Kidney epithelial cell (primary cell): ENCODE measurements at regions not wholly inside any gene's neighbourhood (a gene's known extent, or its start where the extent isn't known, plus 50 kb on each side); places are given as distances from the start of the nearest gene placed in this dataset.

ENCODE experiments used
- DNase-seq: peaks from one replicate; pipeline ENCODE4 v3.0.0-alpha.2; 2010; ENCODE audit warnings: low read depth
- H3K27me3 ChIP-seq: 2 replicates; pipeline ENCODE4 v1.6.0; 2011; ENCODE audit warnings: low read length; ENCODE audit not compliant: control insufficient read depth, insufficient read depth
- H3K36me3 ChIP-seq: 2 replicates; pipeline ENCODE4 v1.5.1; 2011; ENCODE audit warnings: low read length; ENCODE audit not compliant: control insufficient read depth, insufficient read depth
- H3K4me3 ChIP-seq: 2 replicates; pipeline ENCODE4 v1.5.1; 2011; ENCODE audit warnings: low read depth, mild to moderate bottlenecking, control low read depth, low read length
- TF ChIP-seq, protein P1 (sequence below): IDR thresholded peaks from 2 replicates; pipeline ENCODE4 v1.5.1; 2011; ENCODE audit warnings: mild to moderate bottlenecking, moderate library complexity, low read length, control low read depth, inconsistent platforms; ENCODE audit not compliant: insufficient read depth, poor library complexity, severe bottlenecking

DNA sequence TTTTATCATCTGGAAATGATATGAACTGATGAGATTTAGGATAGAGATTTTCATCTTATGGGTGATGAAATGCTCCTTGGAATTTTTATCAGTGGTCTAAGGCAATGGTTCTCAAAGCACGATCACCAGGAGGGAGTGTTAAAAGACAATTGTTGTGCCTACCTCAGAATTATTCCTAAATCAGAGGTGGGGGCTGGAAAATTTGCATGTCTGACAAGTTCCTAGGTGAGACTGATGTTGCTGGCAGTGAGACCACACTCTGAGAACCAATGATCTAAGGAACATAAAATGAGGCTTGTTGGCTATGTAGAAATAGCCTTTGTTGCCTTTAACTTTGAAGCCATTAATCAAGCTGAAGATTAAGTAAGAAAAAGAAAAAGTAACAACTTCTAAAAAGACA lies 416.6 kb upstream of the AZI2 start:
- TF ChIP-seq, protein P1, sequence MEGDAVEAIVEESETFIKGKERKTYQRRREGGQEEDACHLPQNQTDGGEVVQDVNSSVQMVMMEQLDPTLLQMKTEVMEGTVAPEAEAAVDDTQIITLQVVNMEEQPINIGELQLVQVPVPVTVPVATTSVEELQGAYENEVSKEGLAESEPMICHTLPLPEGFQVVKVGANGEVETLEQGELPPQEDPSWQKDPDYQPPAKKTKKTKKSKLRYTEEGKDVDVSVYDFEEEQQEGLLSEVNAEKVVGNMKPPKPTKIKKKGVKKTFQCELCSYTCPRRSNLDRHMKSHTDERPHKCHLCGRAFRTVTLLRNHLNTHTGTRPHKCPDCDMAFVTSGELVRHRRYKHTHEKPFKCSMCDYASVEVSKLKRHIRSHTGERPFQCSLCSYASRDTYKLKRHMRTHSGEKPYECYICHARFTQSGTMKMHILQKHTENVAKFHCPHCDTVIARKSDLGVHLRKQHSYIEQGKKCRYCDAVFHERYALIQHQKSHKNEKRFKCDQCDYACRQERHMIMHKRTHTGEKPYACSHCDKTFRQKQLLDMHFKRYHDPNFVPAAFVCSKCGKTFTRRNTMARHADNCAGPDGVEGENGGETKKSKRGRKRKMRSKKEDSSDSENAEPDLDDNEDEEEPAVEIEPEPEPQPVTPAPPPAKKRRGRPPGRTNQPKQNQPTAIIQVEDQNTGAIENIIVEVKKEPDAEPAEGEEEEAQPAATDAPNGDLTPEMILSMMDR = no peak
- no peak for DNase-seq
- no peaks in the 10 kb centered on the region for H3K36me3 ChIP-seq
- no peak overlapping the region for H3K4me3 ChIP-seq
- no peaks in the 10 kb centered on the region for H3K27me3 ChIP-seq

DNA sequence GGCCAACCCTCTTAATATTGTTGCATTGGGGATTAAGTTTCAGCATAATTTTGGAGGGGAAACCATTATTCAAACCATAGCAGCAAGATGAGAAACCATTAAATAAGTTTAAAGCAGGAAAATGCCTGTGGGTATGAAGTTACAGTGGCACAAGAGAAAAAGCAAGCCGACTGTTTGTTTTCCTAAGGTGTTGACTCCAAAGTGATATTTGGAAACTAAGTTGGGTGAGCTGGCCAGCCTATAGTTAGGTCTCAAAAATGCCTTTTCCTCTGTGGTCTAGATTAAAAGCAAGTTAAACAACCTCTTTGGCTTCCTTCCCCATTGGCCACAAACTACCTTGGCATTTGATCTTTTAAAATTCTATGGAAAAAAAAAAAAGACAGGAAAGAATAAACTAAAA lies 419.8 kb upstream of the AZI2 start:
- TF ChIP-seq, protein P1 = no peak
- no peaks in the 10 kb centered on the region for H3K27me3 ChIP-seq
- DNase-seq = no peak
- no peaks in the 10 kb centered on the region for H3K36me3 ChIP-seq
- no peak overlapping the region for H3K4me3 ChIP-seq

DNA sequence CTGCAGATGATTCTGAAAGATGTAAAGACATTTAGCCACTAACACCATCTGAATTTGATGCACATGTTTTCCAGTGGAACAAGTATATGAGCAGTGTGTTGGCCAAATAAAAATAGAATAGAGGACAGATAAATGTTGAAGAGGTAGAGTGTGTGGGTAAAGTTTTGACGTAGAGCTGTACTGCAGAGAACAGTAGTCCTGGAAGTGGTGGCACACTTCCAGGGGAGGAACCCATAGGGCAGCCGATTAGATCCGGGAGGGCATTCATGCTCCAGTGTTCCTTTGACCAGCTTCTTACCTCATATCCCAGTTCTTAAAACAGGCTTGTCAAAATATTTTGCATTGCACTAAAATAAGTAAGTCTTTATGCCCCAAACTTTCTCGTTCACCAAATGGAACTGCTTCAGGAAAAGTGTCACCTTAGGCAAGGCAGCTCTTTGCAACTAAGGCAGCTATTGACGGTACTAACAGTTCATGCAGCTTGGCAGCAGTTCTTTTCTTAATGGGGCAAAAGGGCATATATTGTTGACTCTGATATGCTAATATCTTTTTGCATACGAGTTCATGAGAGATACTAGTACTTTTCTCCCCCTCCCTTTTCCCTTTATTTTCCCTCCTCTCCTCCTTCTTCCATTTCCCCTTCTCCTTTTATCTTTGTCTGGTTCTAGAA lies 429.3 kb upstream of the AZI2 start:
- H3K27me3 ChIP-seq = no peaks in the 10 kb centered on the region
- H3K36me3 ChIP-seq = no peaks in the 10 kb centered on the region
- TF ChIP-seq, protein P1 = no peak
- H3K4me3 ChIP-seq = no peak overlapping the region
- no peak for DNase-seq

DNA sequence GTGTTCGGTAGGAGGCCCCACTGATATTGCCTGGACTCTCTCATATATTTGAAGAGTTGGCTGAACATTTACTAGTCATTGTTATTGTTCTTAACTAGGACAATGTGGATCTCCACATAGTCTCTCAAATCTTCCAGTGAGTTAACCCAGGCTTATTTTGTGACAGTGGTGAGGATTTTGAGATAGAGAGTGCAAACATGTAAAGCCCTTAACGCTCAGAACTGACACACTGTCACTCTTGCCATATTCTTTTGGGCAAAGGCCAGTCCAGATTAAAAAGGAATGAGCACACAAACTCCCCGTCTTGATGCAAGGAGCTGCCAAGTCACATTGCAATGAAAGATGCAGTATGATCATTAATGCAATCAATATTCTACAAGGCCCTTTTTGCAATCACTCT lies 431.9 kb upstream of the AZI2 start:
- no peaks in the 10 kb centered on the region for H3K36me3 ChIP-seq
- TF ChIP-seq, protein P1 = no peak
- H3K4me3 ChIP-seq = no peak overlapping the region
- DNase-seq = no peak
- H3K27me3 ChIP-seq = no peaks in the 10 kb centered on the region

DNA sequence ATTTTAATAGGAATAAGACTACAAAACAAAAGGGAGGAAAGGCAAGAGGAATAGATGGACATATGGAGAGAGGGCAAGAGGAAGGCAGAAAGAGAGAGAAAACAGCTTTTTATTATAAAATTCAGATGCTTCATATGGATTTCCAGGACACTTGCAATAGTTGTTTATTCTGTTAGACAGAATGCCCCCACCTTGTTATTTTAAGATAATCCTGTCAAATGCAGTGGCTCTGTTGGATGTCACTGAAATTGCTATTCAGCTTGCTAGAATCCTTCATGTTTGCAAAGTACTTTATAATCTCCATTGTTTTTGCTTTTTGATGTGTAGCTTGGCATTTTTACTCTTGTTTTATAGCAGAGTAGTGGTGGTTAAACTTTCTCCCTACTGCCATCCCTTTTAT lies 432.4 kb upstream of the AZI2 start:
- H3K36me3 ChIP-seq = no peaks in the 10 kb centered on the region
- no peak overlapping the region for H3K4me3 ChIP-seq
- H3K27me3 ChIP-seq = no peaks in the 10 kb centered on the region
- DNase-seq = no peak
- TF ChIP-seq, protein P1 = no peak

DNA sequence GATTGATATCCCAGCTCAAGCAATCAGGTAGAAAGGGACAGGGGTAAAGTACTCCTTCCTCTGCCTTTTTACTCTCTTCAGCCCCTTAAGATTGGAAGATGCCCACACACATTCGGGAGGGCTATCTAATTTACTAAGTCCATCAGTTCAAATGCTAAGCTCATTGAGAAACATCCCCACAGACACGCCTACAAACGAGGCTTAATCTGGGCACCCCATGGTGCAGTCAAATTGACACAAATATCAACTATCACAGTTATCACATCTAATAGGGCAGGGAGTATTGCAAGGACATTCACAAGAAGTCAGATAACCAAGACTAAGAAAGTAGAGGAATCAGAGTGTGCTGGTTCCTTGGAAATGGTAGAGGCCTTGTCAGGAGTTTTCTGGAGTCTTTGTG lies 437.8 kb upstream of the AZI2 start:
- no peaks in the 10 kb centered on the region for H3K36me3 ChIP-seq
- TF ChIP-seq, protein P1 = no peak
- no peak overlapping the region for H3K4me3 ChIP-seq
- DNase-seq = no peak
- no peaks in the 10 kb centered on the region for H3K27me3 ChIP-seq
